Kidney glomerular epithelial cell (primary cell): ENCODE measurements at regions not wholly inside any gene's neighbourhood (a gene's known extent, or its start where the extent isn't known, plus 50 kb on each side); places are given as distances from the start of the nearest gene placed in this dataset.

Experiments used
- DNase-seq: peaks from one replicate; lab custom pipeline; 2025; lab: John Stamatoyannopoulos, UW

- DNase-seq = no peak
Measured at GRCh38 chr16:65426484-65426883, 304.6 kb upstream of the CDH11 start.

GRCh38 chr16:65422934-65423333 lies 301.1 kb upstream of the CDH11 start:
- DNase-seq = no peak

GRCh38 chr16:65421596-65421995 lies 299.7 kb upstream of the CDH11 start:
- no peak for DNase-seq

- no peak for DNase-seq
Measured at GRCh38 chr16:65418435-65418834, 296.6 kb upstream of the CDH11 start.

GRCh38 chr16:65415460-65415859 lies 293.6 kb upstream of the CDH11 start:
- DNase-seq = peak; percentile 9

- DNase-seq = peak; percentile 51
Measured at GRCh38 chr16:65414284-65414984, 292.6 kb upstream of the CDH11 start.

- no peak for DNase-seq
Measured at GRCh38 chr16:65413861-65414260, 292.0 kb upstream of the CDH11 start.

- DNase-seq = no peak
Measured at GRCh38 chr16:65410801-65411200, 288.9 kb upstream of the CDH11 start.

GRCh38 chr16:65409510-65409909 lies 287.6 kb upstream of the CDH11 start:
- no peak for DNase-seq

GRCh38 chr16:65406933-65407332 lies 285.1 kb upstream of the CDH11 start:
- DNase-seq = no peak

GRCh38 chr16:65406116-65406515 lies 284.3 kb upstream of the CDH11 start:
- DNase-seq = no peak

GRCh38 chr16:65394281-65394680 lies 272.4 kb upstream of the CDH11 start:
- DNase-seq = no peak

GRCh38 chr16:65392806-65393565 lies 271.1 kb upstream of the CDH11 start:
- no peak for DNase-seq

- no peak for DNase-seq
Measured at GRCh38 chr16:65388592-65388991, 266.7 kb upstream of the CDH11 start.

- no peak for DNase-seq
Measured at GRCh38 chr16:65386672-65387071, 264.8 kb upstream of the CDH11 start.

GRCh38 chr16:65384441-65384840 lies 262.6 kb upstream of the CDH11 start:
- no peak for DNase-seq

GRCh38 chr16:65377195-65377594 lies 255.3 kb upstream of the CDH11 start:
- DNase-seq = no peak

- no peak for DNase-seq
Measured at GRCh38 chr16:65376601-65377000, 254.7 kb upstream of the CDH11 start.

GRCh38 chr16:65375651-65376050 lies 253.8 kb upstream of the CDH11 start:
- no peak for DNase-seq

GRCh38 chr16:65373097-65373496 lies 251.2 kb upstream of the CDH11 start:
- DNase-seq = no peak

- DNase-seq = no peak
Measured at GRCh38 chr16:65372171-65372570, 250.3 kb upstream of the CDH11 start.

- DNase-seq = no peak
Measured at GRCh38 chr16:65365732-65366715, 244.2 kb upstream of the CDH11 start.
